Breast epithelium (tissue), 3 donors: ENCODE measurements at regions not wholly inside any gene's neighbourhood (a gene's known extent, or its start where the extent isn't known, plus 50 kb on each side); places are given as distances from the start of the nearest gene placed in this dataset.

Source experiments
- CTCF ChIP-seq, 3 donors: fragments of 450-650 bp; IDR thresholded peaks; one replicate each; pipeline ENCODE4 v1.5.1; 2016 to 2017; ENCODE audit warnings: antibody characterized with exemption in 3 of 3, mild to moderate bottlenecking in 3 of 3, moderate library complexity in 3 of 3
- POLR2AphosphoS5 ChIP-seq, 3 donors: sonication (generic); formaldehyde crosslinking; IDR thresholded peaks; one replicate each; pipeline ENCODE4 v1.6.1; 2017; ENCODE audit warnings: antibody characterized with exemption in 3 of 3

GRCh38 chr10:128289621-128290020, 163.4 kb upstream of the MKI67 start:
- TF ChIP-seq CTCF (IDR thresholded peaks at IDR 0.05) (no peak), POLR2AphosphoS5 (IDR thresholded peaks at IDR 0.05) (no peak)
